ENCODE measurements at regions not wholly inside any gene's neighbourhood (a gene's known extent, or its start where the extent isn't known, plus 50 kb on each side); places are given as distances from the start of the nearest gene placed in this dataset.

GRCh38 chrX:98111684-98112083, 1228.0 kb downstream of the RPA4 start:
- TF ChIP-seq EZH2 (IDR thresholded peaks at IDR 0.05): no peak
- no peak for TF ChIP-seq POLR2AphosphoS5 (IDR thresholded peaks at IDR 0.05; ENCODE audit: borderline replicate concordance, low read depth, low read length)
- TF ChIP-seq FOXP2 (optimal IDR thresholded peaks at IDR 0.05; ENCODE audit: control extremely low read depth, extremely low read length, insufficient read depth): no peak
